HepG2 (cell line): ENCODE measurements at regions not wholly inside any gene's neighbourhood (a gene's known extent, or its start where the extent isn't known, plus 50 kb on each side); places are given as distances from the start of the nearest gene placed in this dataset.

Experiments
- ATAC-seq: fragments of 200-7000 bp; cut with Tn5 transposase; 3 replicates; pipeline ENCODE4 v1.9.1; 2020; ENCODE audit warnings: mild to moderate bottlenecking, moderate library complexity
- BruUV-seq: library from RNA; stranded (reverse); fragments of 400-500 nt; replicated peaks from 2 replicates; lab custom pipeline; 2021; lab: Mats Ljungman, UMichigan
- CTCF ChIA-PET: fragments of 300-600 bp; formaldehyde crosslinking; extraction: SDS; loops from one replicate; lab custom pipeline; 2021; ENCODE audit warnings: low total read pairs, inconsistent platforms, low intra/inter-chr PET ratio; lab: Yijun Ruan, JAX
- POLR2A ChIA-PET: fragments of 350-600 bp; sonication (Branson Sonifier 250); formaldehyde crosslinking; loops from one replicate; lab custom pipeline; 2020; ENCODE audit warnings: antibody characterized with exemption, inconsistent platforms; lab: Yijun Ruan, JAX
- DNase-seq: peaks from one replicate; pipeline ENCODE4 v3.0.0-alpha.2; 2015; ENCODE audit warnings: low spot score
- FAIRE-seq: peaks from 3 replicates; lab custom pipeline; 2011; peaks lifted over from hg19 to GRCh38; lab: Jason Lieb, UNC
- H2AFZ ChIP-seq: one replicate; pipeline ENCODE4 v1.6.1; 2011; ENCODE audit warnings: low read length, inconsistent platforms
- H3K27ac ChIP-seq: fragments of 300-600 bp; 3 replicates; pipeline ENCODE4 v1.8.0; 2011; ENCODE audit warnings: mixed run types, mild to moderate bottlenecking, mixed read lengths, low read length, inconsistent platforms; ENCODE audit not compliant: insufficient read depth; ENCODE audit errors: extremely low read length
- H3K27me3 ChIP-seq, 2 experiments: fragments of 200-600 bp in 1 of 2; 2 replicates in 1 of 2; 3 replicates in 1 of 2; pipeline versions ENCODE4 v1.6.0 to v1.8.0; 2011; ENCODE audit warnings: low read length in 2 of 2, mild to moderate bottlenecking in 2 of 2, moderate library complexity in 2 of 2, inconsistent platforms in 1 of 2; ENCODE audit not compliant: insufficient read depth in 2 of 2, control insufficient read depth in 1 of 2
- H3K36me3 ChIP-seq, 2 experiments: fragments of 200-600 bp in 1 of 2; replicated peaks in 1 of 2; 2 replicates in 1 of 2; 3 replicates in 1 of 2; pipeline versions ENCODE4 v1.5.1 to v1.8.0; 2011; ENCODE audit warnings: low read length in 2 of 2, inconsistent platforms in 1 of 2; ENCODE audit not compliant: insufficient read depth in 2 of 2, control insufficient read depth in 1 of 2
- H3K4me1 ChIP-seq: 2 replicates; pipeline ENCODE4 v1.5.1; 2012; ENCODE audit warnings: low read length, inconsistent platforms; ENCODE audit not compliant: insufficient read depth
- H3K4me2 ChIP-seq: 2 replicates; pipeline ENCODE4 v1.6.0; 2011; ENCODE audit warnings: low read depth, low read length, inconsistent platforms
- H3K4me3 ChIP-seq, 3 experiments: fragments of 200-600 bp in 1 of 3; sonication (generic), shearing (Covaris generic) in 1 of 3; replicated peaks in 1 of 3; 2 replicates each; pipeline ENCODE4 v1.5.1; 2011 to 2016; ENCODE audit warnings: low read length in 3 of 3, inconsistent platforms in 2 of 3, low read depth in 2 of 3, mild to moderate bottlenecking in 2 of 3, control low read depth in 1 of 3, mixed read lengths in 1 of 3; ENCODE audit not compliant: insufficient read depth in 1 of 3
- H3K79me2 ChIP-seq: one replicate; pipeline ENCODE4 v1.6.1; 2011; ENCODE audit warnings: low read length, inconsistent platforms; ENCODE audit not compliant: insufficient read depth
- H3K9ac ChIP-seq: 2 replicates; pipeline ENCODE4 v1.6.0; 2011; ENCODE audit warnings: mild to moderate bottlenecking, low read depth, low read length, inconsistent platforms; ENCODE audit not compliant: insufficient read depth
- H3K9me3 ChIP-seq: 2 replicates; pipeline ENCODE4 v1.5.1; 2012; ENCODE audit warnings: mild to moderate bottlenecking, low read length
- H4K20me1 ChIP-seq: 2 replicates; pipeline ENCODE4 v1.6.0; 2011; ENCODE audit warnings: inconsistent platforms, mild to moderate bottlenecking, low read length, moderate library complexity; ENCODE audit not compliant: insufficient read depth
- FOSL2 ChIP-seq: sonication (generic); formaldehyde crosslinking; IDR thresholded peaks from 2 replicates; pipeline ENCODE4 v1.4.0; 2020; ENCODE audit warnings: missing genetic modification reagents
- SNAPC4 ChIP-seq: sonication (generic); formaldehyde crosslinking; IDR thresholded peaks from 2 replicates; pipeline ENCODE4 v1.4.0; 2020; ENCODE audit warnings: mild to moderate bottlenecking, missing genetic modification reagents
- TEAD2 ChIP-seq: sonication (generic); formaldehyde crosslinking; IDR thresholded peaks from 2 replicates; pipeline ENCODE4 v1.9.0; 2021; ENCODE audit warnings: missing genetic modification reagents
- ZNF124 ChIP-seq: sonication (generic); formaldehyde crosslinking; IDR thresholded peaks from 2 replicates; pipeline ENCODE4 v1.4.0; 2020; ENCODE audit warnings: missing genetic modification reagents
- ZNF17 ChIP-seq: sonication (generic); formaldehyde crosslinking; IDR thresholded peaks from 2 replicates; pipeline ENCODE4 v1.5.0; 2020; ENCODE audit warnings: mild to moderate bottlenecking, missing genetic modification reagents
- ZNF251 ChIP-seq: sonication (generic); formaldehyde crosslinking; IDR thresholded peaks from 2 replicates; pipeline ENCODE4 v1.9.0; 2021; ENCODE audit warnings: mild to moderate bottlenecking, missing genetic modification reagents
- ZNF75D ChIP-seq: sonication (generic); formaldehyde crosslinking; IDR thresholded peaks from 2 replicates; pipeline ENCODE4 v1.8.1; 2023; ENCODE audit warnings: missing genetic modification reagents, mild to moderate bottlenecking, borderline replicate concordance
- ZNF816 ChIP-seq: sonication (generic); formaldehyde crosslinking; IDR thresholded peaks from 2 replicates; pipeline ENCODE4 v1.8.0; 2022; ENCODE audit warnings: missing genetic modification reagents, mild to moderate bottlenecking, borderline replicate concordance
- WGBS: methylation state at CpG from one replicate; pipeline ENCODE4 v1.1.6; 2017; ENCODE audit warnings: low lambda C conversion rate; 5-methylcytosine and 5-hydroxymethylcytosine counted together
- in situ Hi-C: cut with HindIII; loops from 2 replicates; pipeline ENCODE4 v1.10.0; 2017; ENCODE audit warnings: low pct_unique_long_range_greater_than_20kb; ENCODE audit not compliant: extremely low pct_ligation_motif_present
- intact Hi-C: fragments of 100-400 bp; cut with micrococcal nuclease; formaldehyde crosslinking; loops from one replicate; pipeline ENCODE4 v1.10.0; 2022; ENCODE audit not compliant: unreplicated experiment
- TF ChIP-seq, protein P1 (sequence below): sonication (generic); formaldehyde crosslinking; IDR thresholded peaks from 2 replicates; pipeline ENCODE4 v1.5.1; 2020; ENCODE audit warnings: mild to moderate bottlenecking, missing genetic modification reagents, borderline replicate concordance
- TF ChIP-seq, protein P2 (sequence below): IDR thresholded peaks from 2 replicates; pipeline ENCODE4 v1.6.1; 2016; ENCODE audit warnings: missing compliant biosample characterization, missing genetic modification reagents, borderline replicate concordance

GRCh38 chr4:170339522-170339921 is 249.8 kb upstream of the AADAT start:
- Histone ChIP-seq H3K4me1 (no peaks in the 10 kb centered on the region), H3K9ac (no peak overlapping the region), H3K79me2 (no peaks in the 10 kb centered on the region), H3K27me3 (no peaks in the 10 kb centered on the region), H2AFZ (no peak overlapping the region), H3K36me3 (no peaks in the 10 kb centered on the region), H3K9me3 (no peaks in the 10 kb centered on the region; the same call in 1 of the 2 replicates), H4K20me1 (no peaks in the 10 kb centered on the region), H3K27ac (no peak overlapping the region), H3K4me2 (no peak overlapping the region), H3K4me3 (no peak overlapping the region)
- FAIRE-seq (no peak), DNase-seq (no peak), ATAC-seq (no peak)
- in situ Hi-C loops: no loop called here
- intact Hi-C loops: no loop called here
- POLR2A ChIA-PET: no interaction called here
- 2% methylated on average over 2 of the region's 2 CpGs for WGBS
- no TSS peak for BruUV-seq
- CTCF ChIA-PET: no interaction called here
- TF ChIP-seq ZNF17 (no peak), FOSL2 (CRISPR knock-in tag) (peak; percentile 28; the same call in 1 of the 2 replicates)

- ATAC-seq: no peak
- POLR2A ChIA-PET: no interaction called here
- BruUV-seq: no TSS peak
- no peak for TF ChIP-seq ZNF816 (CRISPR knock-in tag)
- TF ChIP-seq ZNF251 (CRISPR knock-in tag): no peak
- TF ChIP-seq, protein P1, sequence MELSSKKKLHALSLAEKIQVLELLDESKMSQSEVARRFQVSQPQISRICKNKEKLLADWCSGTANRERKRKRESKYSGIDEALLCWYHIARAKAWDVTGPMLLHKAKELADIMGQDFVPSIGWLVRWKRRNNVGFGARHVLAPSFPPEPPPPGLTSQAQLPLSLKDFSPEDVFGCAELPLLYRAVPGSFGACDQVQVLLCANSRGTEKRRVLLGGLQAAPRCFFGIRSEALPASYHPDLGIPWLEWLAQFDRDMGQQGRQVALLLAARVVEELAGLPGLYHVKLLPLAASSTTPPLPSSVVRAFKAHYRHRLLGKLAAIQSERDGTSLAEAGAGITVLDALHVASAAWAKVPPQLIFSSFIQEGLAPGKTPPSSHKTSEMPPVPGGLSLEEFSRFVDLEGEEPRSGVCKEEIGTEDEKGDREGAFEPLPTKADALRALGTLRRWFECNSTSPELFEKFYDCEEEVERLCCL (CRISPR knock-in tag): no peak
- TF ChIP-seq SNAPC4 (CRISPR knock-in tag): no peak
- TF ChIP-seq ZNF75D (CRISPR knock-in tag): no peak
- no peak for TF ChIP-seq ZNF124 (CRISPR knock-in tag)
- TF ChIP-seq, protein P2, sequence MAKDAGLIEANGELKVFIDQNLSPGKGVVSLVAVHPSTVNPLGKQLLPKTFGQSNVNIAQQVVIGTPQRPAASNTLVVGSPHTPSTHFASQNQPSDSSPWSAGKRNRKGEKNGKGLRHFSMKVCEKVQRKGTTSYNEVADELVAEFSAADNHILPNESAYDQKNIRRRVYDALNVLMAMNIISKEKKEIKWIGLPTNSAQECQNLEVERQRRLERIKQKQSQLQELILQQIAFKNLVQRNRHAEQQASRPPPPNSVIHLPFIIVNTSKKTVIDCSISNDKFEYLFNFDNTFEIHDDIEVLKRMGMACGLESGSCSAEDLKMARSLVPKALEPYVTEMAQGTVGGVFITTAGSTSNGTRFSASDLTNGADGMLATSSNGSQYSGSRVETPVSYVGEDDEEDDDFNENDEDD: no peak
- no peak for TF ChIP-seq TEAD2 (CRISPR knock-in tag)
Measured at GRCh38 chr4:170336238-170336775, 246.6 kb upstream of the AADAT start.

More at GRCh38 chr4:170336238-170336775, 246.6 kb upstream of the AADAT start:
- no peaks in the 10 kb centered on the region for H3K79me2 ChIP-seq
- no peaks in the 10 kb centered on the region for H3K4me1 ChIP-seq
- no peak overlapping the region for H3K27ac ChIP-seq
- H3K27me3 ChIP-seq: no peaks in the 10 kb centered on the region
- no peaks in the 10 kb centered on the region; the same call in 1 of the 2 replicates for H3K9me3 ChIP-seq
- no peak for FAIRE-seq
- H4K20me1 ChIP-seq: no peaks in the 10 kb centered on the region
- no peak for DNase-seq
- in situ Hi-C loops: no loop called here
- intact Hi-C loops: no loop called here
- CTCF ChIA-PET: no interaction called here
- H3K36me3 ChIP-seq: no peaks in the 10 kb centered on the region
- H3K9ac ChIP-seq: no peak overlapping the region
- H3K4me2 ChIP-seq: no peak overlapping the region
- no peak overlapping the region for H2AFZ ChIP-seq
- 0% methylated on average over 3 of the region's 3 CpGs for WGBS
- no peak overlapping the region for H3K4me3 ChIP-seq
